Fibroblast of lung (primary cell): ENCODE measurements at regions not wholly inside any gene's neighbourhood (a gene's known extent, or its start where the extent isn't known, plus 50 kb on each side); places are given as distances from the start of the nearest gene placed in this dataset.

Source experiments
- DNase-seq, 2 donors: peaks; one replicate each; pipeline versions ENCODE4 v3.0.0 to v3.0.0-alpha.2; 2010; ENCODE audit warnings: low read depth in 2 of 2
- H2AFZ ChIP-seq: 2 replicates; pipeline ENCODE4 v1.5.1; 2012; ENCODE audit warnings: low read length, control low read depth, inconsistent platforms
- H3K27ac ChIP-seq: 2 replicates; pipeline ENCODE4 v1.5.1; 2011; ENCODE audit warnings: low read length, control low read depth; ENCODE audit not compliant: insufficient read depth
- H3K27me3 ChIP-seq: 2 replicates; pipeline ENCODE4 v1.5.1; 2011; ENCODE audit warnings: mild to moderate bottlenecking, low read length; ENCODE audit not compliant: control insufficient read depth, insufficient read depth
- H3K36me3 ChIP-seq: 2 replicates; pipeline ENCODE4 v1.5.1; 2011; ENCODE audit warnings: low read length; ENCODE audit not compliant: control insufficient read depth, insufficient read depth
- H3K4me1 ChIP-seq: 2 replicates; pipeline ENCODE4 v1.5.1; 2011; ENCODE audit warnings: low read length; ENCODE audit not compliant: control insufficient read depth, insufficient read depth; ENCODE audit errors: extremely low read depth
- H3K4me2 ChIP-seq: 2 replicates; pipeline ENCODE4 v1.5.1; 2011; ENCODE audit warnings: low read length, control low read depth; ENCODE audit not compliant: insufficient read depth; ENCODE audit errors: extremely low read depth
- H3K4me3 ChIP-seq, 4 experiments: fragments of 200-600 bp in 1 of 4; sonication (generic) in 1 of 4; replicated peaks in 1 of 4; 2 replicates each; pipeline ENCODE4 v1.5.1; 2011 to 2016; ENCODE audit warnings: low read length in 4 of 4, low read depth in 3 of 4, mild to moderate bottlenecking in 3 of 4, control low read depth in 2 of 4, inconsistent platforms in 1 of 4, mixed read lengths in 1 of 4; ENCODE audit not compliant: insufficient read depth in 1 of 4; ENCODE audit errors: control extremely low read depth in 1 of 4
- H3K79me2 ChIP-seq: 2 replicates; pipeline ENCODE4 v1.5.1; 2012; ENCODE audit warnings: mild to moderate bottlenecking, low read length, inconsistent platforms; ENCODE audit not compliant: control insufficient read depth, insufficient read depth
- H3K9ac ChIP-seq: 2 replicates; pipeline ENCODE4 v1.5.1; 2011; ENCODE audit warnings: mild to moderate bottlenecking, low read length, control low read depth; ENCODE audit not compliant: insufficient read depth
- H3K9me3 ChIP-seq: 2 replicates; pipeline ENCODE4 v1.5.1; 2012; ENCODE audit warnings: low read depth, low read length; ENCODE audit not compliant: control insufficient read depth, insufficient read depth
- H4K20me1 ChIP-seq: 2 replicates; pipeline ENCODE4 v1.5.1; 2011; ENCODE audit warnings: low read length; ENCODE audit not compliant: control insufficient read depth, insufficient read depth; ENCODE audit errors: extremely low read depth
- CTCF ChIP-seq, 2 donors: IDR thresholded peaks in 1 of 2; conservative IDR thresholded peaks in 1 of 2; 1 replicate in 1 of 2; 2 replicates in 1 of 2; pipeline ENCODE4 v1.5.1; 2011 to 2012; ENCODE audit warnings: low read length in 2 of 2, control low read depth in 1 of 2, inconsistent platforms in 1 of 2, low read depth in 1 of 2, mild to moderate bottlenecking in 1 of 2
- EZH2 ChIP-seq: IDR thresholded peaks from 2 replicates; pipeline ENCODE4 v1.5.1; 2012; ENCODE audit warnings: low read length, control low read depth, mild to moderate bottlenecking; ENCODE audit errors: missing control alignments

- H3K27me3 ChIP-seq = peaks cover 3% of the 10 kb centered on the region
- H2AFZ ChIP-seq = no peak overlapping the region
- DNase-seq = no peak
- H3K9me3 ChIP-seq = no peaks in the 10 kb centered on the region
- no peaks in the 10 kb centered on the region for H3K79me2 ChIP-seq
- H3K9ac ChIP-seq = no peak overlapping the region
- H3K27ac ChIP-seq = no peak overlapping the region
- no peak overlapping the region for H3K4me3 ChIP-seq
- no peaks in the 10 kb centered on the region for H3K36me3 ChIP-seq
- no peaks in the 10 kb centered on the region for H3K4me1 ChIP-seq
- H4K20me1 ChIP-seq = no peaks in the 10 kb centered on the region
- TF ChIP-seq EZH2 = no peak
- no peak for TF ChIP-seq CTCF (conservative IDR thresholded peaks at IDR 0.05 in 1 of 2, IDR thresholded peaks at IDR 0.05 in 1 of 2; ENCODE audit: low read depth in 1 of 2, low read length in 2 of 2)
- H3K4me2 ChIP-seq = no peak overlapping the region
Observed at GRCh38 chr7:47032536-47032908, 549.4 kb downstream of the TNS3 start.

GRCh38 chr7:47031786-47032535 lies 550.0 kb downstream of the TNS3 start:
- no peak overlapping the region for H3K4me2 ChIP-seq
- no peak overlapping the region for H2AFZ ChIP-seq
- no peaks in the 10 kb centered on the region for H3K36me3 ChIP-seq
- no peaks in the 10 kb centered on the region for H4K20me1 ChIP-seq
- H3K9me3 ChIP-seq = no peaks in the 10 kb centered on the region
- no peaks in the 10 kb centered on the region for H3K79me2 ChIP-seq
- H3K4me3 ChIP-seq = no peak overlapping the region
- peak in 1 of 2 donors; percentile 58 for DNase-seq
- H3K27ac ChIP-seq = no peak overlapping the region
- no peaks in the 10 kb centered on the region for H3K4me1 ChIP-seq
- TF ChIP-seq EZH2 = no peak
- TF ChIP-seq CTCF (conservative IDR thresholded peaks at IDR 0.05 in 1 of 2, IDR thresholded peaks at IDR 0.05 in 1 of 2; ENCODE audit: low read depth in 1 of 2, low read length in 2 of 2) = no peak
- H3K27me3 ChIP-seq = peaks cover 3% of the 10 kb centered on the region
- H3K9ac ChIP-seq = no peak overlapping the region

GRCh38 chr7:47028284-47028683 lies 553.6 kb downstream of the TNS3 start:
- Histone ChIP-seq H3K79me2 (no peaks in the 10 kb centered on the region), H3K4me3 (no peak overlapping the region), H3K4me1 (no peaks in the 10 kb centered on the region), H3K27me3 (peaks cover 3% of the 10 kb centered on the region), H3K36me3 (no peaks in the 10 kb centered on the region), H3K9me3 (no peaks in the 10 kb centered on the region), H2AFZ (no peak overlapping the region), H3K9ac (no peak overlapping the region), H4K20me1 (no peaks in the 10 kb centered on the region), H3K27ac (no peak overlapping the region), H3K4me2 (no peak overlapping the region)
- no peak for TF ChIP-seq CTCF (conservative IDR thresholded peaks at IDR 0.05 in 1 of 2, IDR thresholded peaks at IDR 0.05 in 1 of 2; ENCODE audit: low read depth in 1 of 2, low read length in 2 of 2)
- no peak for TF ChIP-seq EZH2
- no peak for DNase-seq
